Epithelial cell of esophagus (primary cell): ENCODE measurements at regions not wholly inside any gene's neighbourhood (a gene's known extent, or its start where the extent isn't known, plus 50 kb on each side); places are given as distances from the start of the nearest gene placed in this dataset.

Source experiments
- DNase-seq: peaks from one replicate; pipeline ENCODE4 v3.0.0; 2010; ENCODE audit warnings: low read depth
- H3K4me3 ChIP-seq: 2 replicates; pipeline ENCODE4 v1.5.1; 2011; ENCODE audit warnings: mild to moderate bottlenecking, low read length, control low read depth
- CTCF ChIP-seq: IDR thresholded peaks from 2 replicates; pipeline ENCODE4 v1.5.1; 2011; ENCODE audit warnings: low read depth, mild to moderate bottlenecking, low read length, control low read depth, inconsistent platforms; ENCODE audit not compliant: insufficient read depth; ENCODE audit errors: missing control alignments

DNA sequence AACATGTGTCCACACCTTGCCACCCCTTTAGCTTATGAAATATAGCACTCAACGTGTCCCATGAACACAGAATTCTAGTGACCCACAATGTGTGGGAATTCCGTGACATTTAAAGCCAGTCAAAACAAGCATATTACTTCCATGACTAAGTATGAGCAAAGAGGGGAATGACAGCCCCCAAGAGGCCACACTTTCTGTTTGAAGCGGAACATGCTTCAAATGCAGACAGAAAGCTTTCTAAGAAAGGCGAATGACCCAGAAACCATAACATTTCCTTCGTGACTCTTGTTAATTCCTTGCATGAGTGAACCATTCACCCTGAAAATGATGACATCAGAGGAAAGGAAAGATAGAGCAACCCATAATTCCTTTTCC, 122.0 kb upstream of the FNDC3A start:
- no peak for DNase-seq
- no peak overlapping the region for H3K4me3 ChIP-seq
- no peak for TF ChIP-seq CTCF

DNA sequence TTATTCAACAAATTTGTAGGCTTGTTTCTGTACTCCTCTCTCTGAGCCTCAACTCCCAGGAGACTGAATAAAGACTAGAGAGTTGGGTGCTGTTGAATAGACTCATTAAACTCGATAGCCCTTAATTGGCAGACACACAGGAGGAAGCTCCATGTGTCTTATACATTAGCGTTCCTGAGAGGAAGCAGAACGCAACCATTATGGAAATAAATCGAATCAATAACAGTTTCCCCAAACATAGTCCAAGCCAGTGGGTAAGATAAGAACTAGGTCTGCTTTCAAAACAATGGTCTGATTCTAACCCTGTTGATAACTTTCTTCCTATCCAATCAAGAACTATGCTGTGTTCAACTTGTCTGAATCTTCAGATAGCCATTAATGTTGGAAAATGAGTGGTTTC, 118.1 kb upstream of the FNDC3A start:
- no peak for DNase-seq
- TF ChIP-seq CTCF, result no peak
- no peak overlapping the region for H3K4me3 ChIP-seq

GRCh38 chr13:48858122-48858902, 117.4 kb upstream of the FNDC3A start:
- DNase-seq, result no peak
- no peak overlapping the region for H3K4me3 ChIP-seq
- no peak for TF ChIP-seq CTCF

DNA sequence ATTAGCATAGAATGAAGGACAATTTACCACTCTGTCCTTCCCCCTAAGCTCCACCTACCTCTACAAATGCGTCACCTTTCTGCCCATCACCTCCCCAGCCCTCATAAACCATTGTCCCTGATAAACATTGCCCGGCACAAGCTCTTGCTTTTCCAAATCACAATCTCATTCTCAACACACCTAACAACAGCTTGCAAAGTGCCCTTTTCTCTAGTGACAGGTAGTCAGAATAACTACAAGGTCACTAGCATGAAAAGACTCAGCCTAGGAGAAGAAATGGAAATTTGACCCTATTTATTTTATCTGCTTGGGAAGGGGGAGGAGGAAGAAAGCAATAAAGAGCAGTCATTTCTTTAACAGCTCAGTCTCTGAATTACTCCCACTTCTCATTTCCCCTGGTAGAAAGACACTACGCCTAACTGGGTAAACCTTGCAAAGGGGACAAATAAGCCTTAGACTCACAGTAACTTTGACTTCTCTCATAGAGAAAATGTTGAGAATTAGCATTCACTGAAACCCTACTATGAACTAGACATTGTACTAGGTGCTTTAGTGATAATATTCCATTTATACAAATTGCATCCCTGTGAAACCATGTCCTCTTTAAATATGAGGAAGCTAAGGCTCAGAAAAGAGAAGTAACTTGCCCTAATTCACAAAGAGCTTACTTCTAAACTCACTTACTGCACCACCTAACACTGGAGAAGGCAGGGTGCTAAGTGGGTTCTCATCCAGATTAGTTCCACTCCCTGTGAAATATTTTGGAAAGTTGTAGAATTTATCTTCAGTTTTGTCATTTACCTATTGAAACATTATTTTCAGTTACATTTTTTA, 116.2 kb upstream of the FNDC3A start:
- H3K4me3 ChIP-seq, result no peak overlapping the region
- no peak for TF ChIP-seq CTCF
- no peak for DNase-seq

DNA sequence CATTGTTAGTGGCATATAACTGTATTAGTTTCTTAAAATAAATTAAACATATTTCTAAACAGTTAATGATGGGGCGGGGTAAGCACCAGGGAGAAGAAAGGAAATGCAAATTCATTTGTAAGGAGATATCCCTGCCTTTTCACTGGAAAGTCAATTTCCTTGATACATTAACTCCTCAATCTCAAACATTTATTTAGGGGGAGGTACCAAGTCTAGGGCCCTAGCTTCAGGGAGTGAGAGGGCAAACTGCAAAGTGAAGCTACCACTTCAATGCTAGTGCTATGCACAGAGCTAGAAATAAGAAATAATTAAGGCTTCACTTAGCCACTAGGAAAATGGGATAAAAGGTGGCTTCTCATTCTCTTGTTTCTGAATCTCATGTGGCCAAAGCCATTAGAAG, 115.3 kb upstream of the FNDC3A start:
- DNase-seq, result no peak
- TF ChIP-seq CTCF, result no peak
- no peak overlapping the region for H3K4me3 ChIP-seq

- TF ChIP-seq CTCF, result no peak
- no peak overlapping the region for H3K4me3 ChIP-seq
- no peak for DNase-seq
These were observed 113.1 kb upstream of the FNDC3A start for GRCh38 chr13:48862572-48862971.
